Progenitor cell of endocrine pancreas (in vitro differentiated cells): ENCODE measurements at regions not wholly inside any gene's neighbourhood (a gene's known extent, or its start where the extent isn't known, plus 50 kb on each side); places are given as distances from the start of the nearest gene placed in this dataset.

Experiments
- DNase-seq: peaks from one replicate; pipeline ENCODE4 v3.0.0; 2021; ENCODE audit warnings: low spot score; ENCODE audit not compliant: unreplicated experiment
- H3K27ac Mint-ChIP-seq: 2 replicates; pipeline ENCODE4 v1.8.0; 2021; ENCODE audit warnings: mild to moderate bottlenecking, moderate library complexity, mixed read lengths
- H3K27me3 Mint-ChIP-seq: 2 replicates; pipeline ENCODE4 v1.8.0; 2021; ENCODE audit warnings: mixed read lengths
- H3K36me3 Mint-ChIP-seq: 2 replicates; pipeline ENCODE4 v1.8.0; 2022; ENCODE audit warnings: mixed read lengths; ENCODE audit not compliant: insufficient read depth
- H3K4me1 Mint-ChIP-seq: 2 replicates; pipeline ENCODE4 v1.8.0; 2021; ENCODE audit warnings: low read depth, mixed read lengths
- H3K4me3 Mint-ChIP-seq: 2 replicates; pipeline ENCODE4 v1.8.0; 2021; ENCODE audit warnings: low read depth, mild to moderate bottlenecking, moderate library complexity, mixed read lengths
- H3K9me3 Mint-ChIP-seq: 2 replicates; pipeline ENCODE4 v1.8.0; 2021; ENCODE audit warnings: low read depth, mixed read lengths
- TF ChIP-seq, protein P1 (sequence below): fragments of 200-600 bp; sonication (generic); IDR thresholded peaks from one replicate; pipeline ENCODE4 v1.5.0; 2021; ENCODE audit warnings: antibody characterized with exemption, mild to moderate bottlenecking; ENCODE audit not compliant: unreplicated experiment

DNA sequence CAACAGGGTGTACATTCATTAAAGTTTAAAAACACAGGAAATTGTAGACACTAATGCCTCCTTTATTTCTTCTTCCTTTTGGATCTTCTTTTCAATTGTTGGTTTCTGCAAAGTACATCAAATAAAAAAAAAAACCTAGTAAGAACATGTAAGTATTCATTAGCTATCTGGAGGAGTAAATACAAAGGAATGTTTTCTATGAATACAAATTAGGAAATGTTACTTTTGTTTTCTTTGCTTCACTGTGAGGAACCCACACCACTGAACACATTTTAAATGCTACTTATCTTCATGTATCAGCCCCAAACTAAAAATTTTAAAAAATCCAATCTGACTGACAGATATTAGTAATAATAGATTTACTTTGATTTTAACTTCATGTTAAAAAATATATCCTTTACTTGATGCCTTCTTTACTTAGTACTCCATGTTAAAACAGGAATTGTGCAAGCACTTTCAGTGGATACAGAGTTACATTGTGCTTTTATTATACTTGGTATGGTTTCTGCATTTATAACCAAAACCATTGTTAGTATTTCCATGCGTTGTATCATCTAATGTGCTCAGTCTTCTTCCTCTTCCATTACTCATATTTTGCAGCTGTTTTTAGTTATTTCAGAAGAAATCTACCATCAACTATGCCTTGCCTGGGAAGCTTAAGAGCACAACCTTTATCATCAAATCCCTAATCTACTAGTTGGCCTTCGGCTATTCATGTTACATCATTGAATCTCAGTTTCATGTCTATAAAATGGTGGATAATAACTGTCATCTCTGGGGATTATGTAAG is 236.9 kb upstream of the DPYD start:
- Mint-ChIP-seq H3K27ac (no peak overlapping the region), H3K27me3 (no peaks in the 10 kb centered on the region), H3K36me3 (peaks cover 6% of the 10 kb centered on the region), H3K4me1 (no peaks in the 10 kb centered on the region), H3K9me3 (peaks cover 15% of the 10 kb centered on the region), H3K4me3 (no peak overlapping the region)
- no peak for DNase-seq
- TF ChIP-seq, protein P1, sequence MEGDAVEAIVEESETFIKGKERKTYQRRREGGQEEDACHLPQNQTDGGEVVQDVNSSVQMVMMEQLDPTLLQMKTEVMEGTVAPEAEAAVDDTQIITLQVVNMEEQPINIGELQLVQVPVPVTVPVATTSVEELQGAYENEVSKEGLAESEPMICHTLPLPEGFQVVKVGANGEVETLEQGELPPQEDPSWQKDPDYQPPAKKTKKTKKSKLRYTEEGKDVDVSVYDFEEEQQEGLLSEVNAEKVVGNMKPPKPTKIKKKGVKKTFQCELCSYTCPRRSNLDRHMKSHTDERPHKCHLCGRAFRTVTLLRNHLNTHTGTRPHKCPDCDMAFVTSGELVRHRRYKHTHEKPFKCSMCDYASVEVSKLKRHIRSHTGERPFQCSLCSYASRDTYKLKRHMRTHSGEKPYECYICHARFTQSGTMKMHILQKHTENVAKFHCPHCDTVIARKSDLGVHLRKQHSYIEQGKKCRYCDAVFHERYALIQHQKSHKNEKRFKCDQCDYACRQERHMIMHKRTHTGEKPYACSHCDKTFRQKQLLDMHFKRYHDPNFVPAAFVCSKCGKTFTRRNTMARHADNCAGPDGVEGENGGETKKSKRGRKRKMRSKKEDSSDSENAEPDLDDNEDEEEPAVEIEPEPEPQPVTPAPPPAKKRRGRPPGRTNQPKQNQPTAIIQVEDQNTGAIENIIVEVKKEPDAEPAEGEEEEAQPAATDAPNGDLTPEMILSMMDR = no peak

DNA sequence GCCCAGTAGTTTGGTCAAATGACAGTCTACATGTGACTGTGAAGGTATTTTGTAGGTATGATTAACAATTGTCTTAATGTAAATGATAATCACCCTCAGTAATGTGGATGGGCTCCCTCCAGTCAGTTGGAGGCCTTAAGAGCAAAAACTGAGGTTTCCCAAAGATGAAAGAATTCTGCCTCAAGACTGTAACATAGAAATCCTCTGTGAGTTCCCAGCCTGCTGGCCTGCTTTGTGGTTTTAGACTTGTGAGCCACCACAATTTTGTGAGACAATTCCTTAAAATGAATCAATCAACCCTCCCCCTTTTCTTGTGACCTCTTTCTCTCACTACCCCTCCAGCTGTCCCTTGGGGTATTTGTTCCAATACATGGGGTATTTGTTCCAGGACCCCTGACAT is 226.4 kb upstream of the DPYD start:
- Mint-ChIP-seq H3K4me1 (no peaks in the 10 kb centered on the region), H3K4me3 (no peak overlapping the region), H3K36me3 (no peaks in the 10 kb centered on the region), H3K27ac (no peak overlapping the region), H3K27me3 (no peaks in the 10 kb centered on the region), H3K9me3 (peaks cover 19% of the 10 kb centered on the region)
- no peak for DNase-seq
- TF ChIP-seq, protein P1 = no peak

DNA sequence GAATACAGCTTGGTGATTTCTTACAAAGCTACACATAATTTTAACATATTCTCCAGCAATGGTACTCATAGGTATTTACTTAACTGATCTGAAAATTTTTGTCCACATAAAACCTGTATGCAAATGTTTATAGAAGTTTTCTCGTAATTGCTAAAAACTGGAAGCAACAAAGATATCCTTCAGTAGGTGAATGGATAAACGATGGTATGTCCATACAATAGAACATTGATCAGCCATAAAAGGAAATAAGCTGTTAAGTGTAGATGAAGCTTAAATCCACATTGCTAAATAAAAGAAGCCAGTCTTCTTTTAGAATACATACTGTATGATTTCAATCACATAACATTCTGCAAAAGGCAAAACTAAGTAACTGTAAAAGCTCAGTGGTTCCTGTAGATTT is 224.8 kb upstream of the DPYD start:
- Mint-ChIP-seq H3K27me3 (no peaks in the 10 kb centered on the region), H3K36me3 (no peaks in the 10 kb centered on the region), H3K27ac (no peak overlapping the region), H3K4me1 (peaks cover 6% of the 10 kb centered on the region), H3K9me3 (peaks cover 9% of the 10 kb centered on the region), H3K4me3 (no peak overlapping the region)
- no peak for DNase-seq
- TF ChIP-seq, protein P1 = no peak

DNA sequence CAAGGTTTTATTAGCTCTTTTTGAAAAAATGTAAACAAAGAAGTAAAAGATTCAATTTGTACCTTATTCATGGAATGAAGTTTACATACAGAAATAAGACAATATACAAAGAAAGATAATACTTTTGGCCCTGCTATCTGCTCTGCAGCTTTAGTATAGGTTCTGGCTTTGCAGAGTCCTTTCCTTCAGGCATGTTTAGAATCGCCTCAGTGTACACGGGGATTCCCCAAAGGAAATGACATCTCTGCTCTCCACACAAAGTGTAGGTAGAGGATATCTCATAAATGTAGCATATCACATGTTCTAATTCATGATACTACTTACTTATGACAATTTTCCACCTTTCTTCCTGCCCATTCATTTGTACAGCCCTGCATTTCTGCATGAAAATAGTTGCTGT is 222.6 kb upstream of the DPYD start:
- H3K36me3 Mint-ChIP-seq = no peaks in the 10 kb centered on the region
- H3K4me1 Mint-ChIP-seq = peaks cover 7% of the 10 kb centered on the region
- H3K9me3 Mint-ChIP-seq = peaks cover 5% of the 10 kb centered on the region
- no peak overlapping the region for H3K27ac Mint-ChIP-seq
- H3K27me3 Mint-ChIP-seq = no peaks in the 10 kb centered on the region
- TF ChIP-seq, protein P1 = no peak
- DNase-seq = no peak
- no peak overlapping the region for H3K4me3 Mint-ChIP-seq

DNA sequence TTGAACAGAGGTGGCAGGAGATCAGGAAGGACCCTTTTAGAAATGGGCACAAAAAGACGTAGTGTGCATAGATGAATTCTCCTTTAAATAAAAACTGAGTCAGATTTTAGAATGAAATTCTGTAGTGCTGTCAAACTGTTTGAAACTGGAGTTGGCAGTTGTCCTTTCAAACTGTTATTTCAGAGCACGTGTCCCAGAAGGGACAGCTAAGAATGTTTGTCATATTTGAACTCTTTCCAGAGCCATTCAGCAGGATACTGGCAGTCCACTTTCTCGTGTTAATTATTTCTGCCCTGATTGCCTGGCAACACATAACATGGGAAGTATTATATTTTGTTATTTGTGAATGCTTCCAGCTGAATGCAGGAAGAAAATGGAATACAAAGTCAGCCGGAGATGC is 212.3 kb upstream of the DPYD start:
- TF ChIP-seq, protein P1 = no peak
- no peaks in the 10 kb centered on the region for H3K36me3 Mint-ChIP-seq
- H3K27ac Mint-ChIP-seq = no peak overlapping the region

More for the DNA sequence above, 212.3 kb upstream of the DPYD start:
- H3K4me1 Mint-ChIP-seq = peaks cover 11% of the 10 kb centered on the region
- no peak overlapping the region for H3K4me3 Mint-ChIP-seq
- H3K27me3 Mint-ChIP-seq = peaks cover 2% of the 10 kb centered on the region
- no peaks in the 10 kb centered on the region for H3K9me3 Mint-ChIP-seq
- DNase-seq = no peak
